ENCODE measurements at regions not wholly inside any gene's neighbourhood (a gene's known extent, or its start where the extent isn't known, plus 50 kb on each side); places are given as distances from the start of the nearest gene placed in this dataset.

GRCh38 chr6:167643223-167643622 is 183.5 kb upstream of the AFDN start:
- no peak for DNase-seq

DNA sequence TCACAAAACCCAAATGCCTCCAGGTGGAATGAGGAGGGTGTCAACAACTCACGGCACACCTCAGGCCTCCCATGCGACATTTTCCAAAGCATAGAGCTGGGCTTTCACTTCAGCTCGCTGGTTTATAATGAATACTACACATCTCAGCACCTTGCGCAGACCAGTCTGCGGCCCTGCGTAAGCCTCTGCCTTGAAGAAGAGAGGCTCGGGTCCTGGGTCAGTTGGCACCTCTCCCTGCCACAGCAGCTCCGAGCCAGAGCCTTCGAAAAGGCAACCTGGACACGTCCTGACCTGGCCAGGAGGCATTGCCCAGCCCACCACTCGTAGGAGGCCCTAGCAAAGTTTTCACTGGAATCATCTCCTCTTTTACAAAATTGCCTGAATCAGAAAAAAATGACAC is 183.0 kb upstream of the AFDN start:
- TF ChIP-seq, protein P1, sequence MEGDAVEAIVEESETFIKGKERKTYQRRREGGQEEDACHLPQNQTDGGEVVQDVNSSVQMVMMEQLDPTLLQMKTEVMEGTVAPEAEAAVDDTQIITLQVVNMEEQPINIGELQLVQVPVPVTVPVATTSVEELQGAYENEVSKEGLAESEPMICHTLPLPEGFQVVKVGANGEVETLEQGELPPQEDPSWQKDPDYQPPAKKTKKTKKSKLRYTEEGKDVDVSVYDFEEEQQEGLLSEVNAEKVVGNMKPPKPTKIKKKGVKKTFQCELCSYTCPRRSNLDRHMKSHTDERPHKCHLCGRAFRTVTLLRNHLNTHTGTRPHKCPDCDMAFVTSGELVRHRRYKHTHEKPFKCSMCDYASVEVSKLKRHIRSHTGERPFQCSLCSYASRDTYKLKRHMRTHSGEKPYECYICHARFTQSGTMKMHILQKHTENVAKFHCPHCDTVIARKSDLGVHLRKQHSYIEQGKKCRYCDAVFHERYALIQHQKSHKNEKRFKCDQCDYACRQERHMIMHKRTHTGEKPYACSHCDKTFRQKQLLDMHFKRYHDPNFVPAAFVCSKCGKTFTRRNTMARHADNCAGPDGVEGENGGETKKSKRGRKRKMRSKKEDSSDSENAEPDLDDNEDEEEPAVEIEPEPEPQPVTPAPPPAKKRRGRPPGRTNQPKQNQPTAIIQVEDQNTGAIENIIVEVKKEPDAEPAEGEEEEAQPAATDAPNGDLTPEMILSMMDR (IDR thresholded peaks at IDR 0.05) = no peak
- no peak overlapping the region for H3K4me3 ChIP-seq
- no peaks in the 10 kb centered on the region for H3K9me3 ChIP-seq
- no peaks in the 10 kb centered on the region for H3K27me3 ChIP-seq
- no peaks in the 10 kb centered on the region for H3K36me3 ChIP-seq
- no peaks in the 10 kb centered on the region for H3K4me1 ChIP-seq
- no peak overlapping the region for H3K27ac ChIP-seq
- intact Hi-C loops (cut with DNase I) = no loop called here
- H3K9ac ChIP-seq (ENCODE audit: low read depth in 2 of 2, low read length in 2 of 2) = no peak overlapping the region
- no peak for DNase-seq

More at GRCh38 chr6:167643223-167643622, 183.5 kb upstream of the AFDN start:
- TF ChIP-seq, protein P1 (IDR thresholded peaks at IDR 0.05) = no peak
- Histone ChIP-seq H3K36me3 (no peaks in the 10 kb centered on the region), H3K4me1 (no peaks in the 10 kb centered on the region), H3K9ac (ENCODE audit: low read depth in 2 of 2, low read length in 2 of 2) (no peak overlapping the region), H3K4me3 (no peak overlapping the region), H3K27ac (no peak overlapping the region), H3K27me3 (no peaks in the 10 kb centered on the region), H3K9me3 (no peaks in the 10 kb centered on the region)
- intact Hi-C loops (cut with DNase I) = no loop called here

DNA sequence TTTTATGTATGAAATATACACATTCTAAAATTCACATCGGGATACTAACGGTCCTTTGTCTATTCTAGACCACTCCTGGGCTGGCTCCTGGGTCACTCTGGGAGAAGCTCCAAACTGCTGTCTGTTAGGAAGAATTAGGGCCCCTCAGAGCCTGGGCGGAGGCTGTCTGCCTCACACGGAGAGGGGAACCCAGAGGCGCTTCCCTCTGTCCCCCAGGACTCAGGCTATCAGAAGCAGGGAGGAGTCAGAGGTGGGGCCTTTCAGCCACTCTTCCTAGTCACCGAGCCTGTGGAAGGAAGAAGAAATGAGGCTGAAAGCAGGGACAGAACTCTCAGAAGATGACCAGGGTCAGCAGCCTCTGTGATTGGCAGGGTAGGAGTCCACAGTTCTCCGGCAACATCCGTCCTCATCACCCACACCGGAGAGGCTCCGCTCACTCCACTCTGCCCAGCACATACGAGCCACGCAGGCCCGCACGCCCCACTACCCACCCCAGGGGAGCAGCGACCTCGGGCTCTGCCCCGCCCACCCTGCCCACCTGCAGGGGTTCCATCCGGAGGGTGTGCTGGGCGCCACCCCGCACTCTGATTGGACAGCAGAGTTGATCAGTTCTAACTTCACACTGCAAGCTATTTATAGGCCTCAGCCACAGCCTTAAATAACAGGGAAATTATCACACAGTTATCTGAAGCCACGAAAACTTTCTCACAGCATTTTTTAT is 182.1 kb upstream of the AFDN start:
- Histone ChIP-seq H3K36me3 (no peaks in the 10 kb centered on the region), H3K4me3 (no peak overlapping the region), H3K4me1 (no peaks in the 10 kb centered on the region), H3K9ac (ENCODE audit: low read depth in 2 of 2, low read length in 2 of 2) (no peak overlapping the region), H3K27ac (no peak overlapping the region), H3K27me3 (no peaks in the 10 kb centered on the region), H3K9me3 (no peaks in the 10 kb centered on the region)
- DNase-seq = no peak
- intact Hi-C loops (cut with DNase I) = no loop called here
- TF ChIP-seq, protein P1 (IDR thresholded peaks at IDR 0.05) = no peak

DNA sequence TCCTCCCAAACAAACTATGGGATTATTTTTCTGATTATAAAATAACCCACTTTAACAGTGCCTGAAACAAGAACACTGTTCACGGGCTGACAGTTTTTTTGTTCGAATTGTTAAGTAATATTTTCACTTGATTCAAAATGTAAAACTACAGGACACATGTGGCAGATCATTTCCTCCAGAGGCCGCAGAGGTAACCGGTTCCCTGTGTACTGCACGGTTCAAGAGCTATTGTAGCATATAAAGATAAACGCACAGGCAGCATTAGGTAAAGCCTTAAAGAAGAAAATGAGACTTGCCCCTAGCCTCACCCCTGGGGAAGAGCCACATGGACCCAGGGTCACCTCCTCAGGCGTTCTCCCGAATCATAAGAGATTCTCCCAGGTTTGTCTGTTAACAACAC is 181.3 kb upstream of the AFDN start:
- no peak overlapping the region for H3K27ac ChIP-seq
- no peak overlapping the region for H3K4me3 ChIP-seq
- no peaks in the 10 kb centered on the region for H3K36me3 ChIP-seq
- no peaks in the 10 kb centered on the region for H3K4me1 ChIP-seq
- intact Hi-C loops (cut with DNase I) = no loop called here
- no peaks in the 10 kb centered on the region for H3K9me3 ChIP-seq
- TF ChIP-seq, protein P1 (IDR thresholded peaks at IDR 0.05) = no peak
- H3K27me3 ChIP-seq = no peaks in the 10 kb centered on the region
- DNase-seq = no peak
- no peak overlapping the region for H3K9ac ChIP-seq (ENCODE audit: low read depth in 2 of 2, low read length in 2 of 2)

- DNase-seq = no peak
- TF ChIP-seq, protein P1 (IDR thresholded peaks at IDR 0.05) = no peak
- Histone ChIP-seq H3K4me1 (no peaks in the 10 kb centered on the region), H3K27ac (no peak overlapping the region), H3K9ac (ENCODE audit: low read depth in 2 of 2, low read length in 2 of 2) (no peak overlapping the region), H3K36me3 (no peaks in the 10 kb centered on the region), H3K4me3 (no peak overlapping the region), H3K27me3 (no peaks in the 10 kb centered on the region), H3K9me3 (no peaks in the 10 kb centered on the region)
- intact Hi-C loops (cut with DNase I) = no loop called here
Measured at GRCh38 chr6:167647306-167647705, 179.4 kb upstream of the AFDN start.

Data from colonic mucosa (tissue), 4 donors.